AG09309 (cell line): ENCODE measurements at regions not wholly inside any gene's neighbourhood (a gene's known extent, or its start where the extent isn't known, plus 50 kb on each side); places are given as distances from the start of the nearest gene placed in this dataset.

Experiments
- DNase-seq: peaks from one replicate; pipeline ENCODE4 v3.0.0-alpha.2; 2010; ENCODE audit warnings: low read depth
- H3K4me3 ChIP-seq: 2 replicates; pipeline ENCODE4 v1.5.1; 2011; ENCODE audit warnings: mild to moderate bottlenecking, low read depth, low read length, moderate library complexity; ENCODE audit not compliant: control insufficient read depth
- CTCF ChIP-seq: IDR thresholded peaks from 2 replicates; pipeline ENCODE4 v1.5.1; 2011; ENCODE audit warnings: mild to moderate bottlenecking, low read depth, low read length, inconsistent platforms; ENCODE audit not compliant: insufficient read depth, control insufficient read depth; ENCODE audit errors: missing control alignments

DNA sequence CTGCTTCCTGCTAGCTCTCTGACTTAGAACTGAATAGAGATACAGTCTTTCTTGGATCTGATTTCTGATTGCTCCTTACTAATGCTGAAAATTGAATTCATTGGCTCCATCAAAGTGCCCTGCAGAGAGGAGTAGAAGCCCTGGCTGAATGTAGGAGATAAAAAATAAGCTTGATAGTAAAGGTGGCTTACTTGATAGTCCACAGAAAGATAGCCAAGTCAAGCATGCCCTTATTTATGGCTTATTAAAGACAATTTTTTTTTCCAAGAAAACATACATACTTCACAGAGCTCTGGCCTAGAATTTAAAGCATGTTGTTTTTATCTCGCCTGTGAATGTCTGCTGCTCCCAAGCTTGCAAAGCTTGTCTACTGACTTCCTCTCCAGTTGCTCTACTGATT is 124.6 kb upstream of the CADPS start:
- no peak for TF ChIP-seq CTCF
- no peak overlapping the region for H3K4me3 ChIP-seq
- no peak for DNase-seq

- no peak overlapping the region for H3K4me3 ChIP-seq
- no peak for DNase-seq
- TF ChIP-seq CTCF, result no peak
Measured at GRCh38 chr3:63004448-63004847, 129.2 kb upstream of the CADPS start.

GRCh38 chr3:63015614-63016309 is 140.5 kb upstream of the CADPS start:
- H3K4me3 ChIP-seq, result no peak overlapping the region
- DNase-seq, result no peak
- no peak for TF ChIP-seq CTCF

- no peak for TF ChIP-seq CTCF
- no peak for DNase-seq
- H3K4me3 ChIP-seq, result no peak overlapping the region
Measured at GRCh38 chr3:63022114-63022513, 146.9 kb upstream of the CADPS start.

GRCh38 chr3:63026722-63027121 is 151.5 kb upstream of the CADPS start:
- DNase-seq, result no peak
- TF ChIP-seq CTCF, result no peak

GRCh38 chr3:63029326-63029725 is 154.1 kb upstream of the CADPS start:
- no peak for DNase-seq
- no peak for TF ChIP-seq CTCF
- no peak overlapping the region for H3K4me3 ChIP-seq

More at GRCh38 chr3:63026722-63027121, 151.5 kb upstream of the CADPS start:
- no peak overlapping the region for H3K4me3 ChIP-seq
